Nephron progenitor cell (in vitro differentiated cells): ENCODE measurements at regions not wholly inside any gene's neighbourhood (a gene's known extent, or its start where the extent isn't known, plus 50 kb on each side); places are given as distances from the start of the nearest gene placed in this dataset.

Experiments used
- DNase-seq: peaks from one replicate; pipeline ENCODE4 v3.0.0; 2021
- H3K27ac Mint-ChIP-seq: 2 replicates; pipeline ENCODE4 v1.8.0; 2021; ENCODE audit warnings: mild to moderate bottlenecking, moderate library complexity, mixed read lengths
- H3K27me3 Mint-ChIP-seq: 2 replicates; pipeline ENCODE4 v1.8.0; 2021; ENCODE audit warnings: mild to moderate bottlenecking, low read depth, mixed read lengths; ENCODE audit not compliant: poor library complexity
- H3K36me3 Mint-ChIP-seq: 2 replicates; pipeline ENCODE4 v1.8.0; 2021; ENCODE audit warnings: low read depth, mixed read lengths
- H3K4me1 Mint-ChIP-seq: 2 replicates; pipeline ENCODE4 v1.8.0; 2021; ENCODE audit warnings: mixed read lengths
- H3K4me3 Mint-ChIP-seq: 2 replicates; pipeline ENCODE4 v1.8.0; 2021; ENCODE audit warnings: mild to moderate bottlenecking, moderate library complexity, mixed read lengths
- H3K9me3 Mint-ChIP-seq: 2 replicates; pipeline ENCODE4 v1.8.0; 2021; ENCODE audit warnings: mild to moderate bottlenecking, moderate library complexity, mixed read lengths
- TF ChIP-seq, protein P1 (sequence below): fragments of 200-600 bp; sonication (generic); IDR thresholded peaks from 2 replicates; pipeline ENCODE4 v1.5.0; 2021; ENCODE audit warnings: antibody characterized with exemption

DNA sequence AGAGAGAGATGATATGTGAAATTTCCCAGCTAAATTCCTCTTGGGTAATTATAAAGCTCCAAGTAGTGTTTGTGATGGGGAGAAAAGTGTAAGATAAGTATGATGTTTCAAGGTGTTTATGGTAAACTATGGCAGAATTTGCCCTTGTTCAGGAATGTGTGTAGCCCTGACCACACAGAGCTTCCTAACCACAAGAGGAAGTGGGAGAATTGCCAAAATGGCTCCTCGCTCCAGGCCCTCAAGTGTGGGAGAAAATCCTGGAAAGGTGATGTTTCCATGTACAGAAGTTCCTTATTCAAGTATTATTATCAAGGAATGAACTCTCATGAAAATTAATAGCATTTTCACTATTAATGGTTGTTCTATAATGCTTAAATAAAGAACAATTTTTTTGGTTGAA is 878.3 kb downstream of the TDRD15 start:
- H3K9me3 Mint-ChIP-seq: no peaks in the 10 kb centered on the region

DNA sequence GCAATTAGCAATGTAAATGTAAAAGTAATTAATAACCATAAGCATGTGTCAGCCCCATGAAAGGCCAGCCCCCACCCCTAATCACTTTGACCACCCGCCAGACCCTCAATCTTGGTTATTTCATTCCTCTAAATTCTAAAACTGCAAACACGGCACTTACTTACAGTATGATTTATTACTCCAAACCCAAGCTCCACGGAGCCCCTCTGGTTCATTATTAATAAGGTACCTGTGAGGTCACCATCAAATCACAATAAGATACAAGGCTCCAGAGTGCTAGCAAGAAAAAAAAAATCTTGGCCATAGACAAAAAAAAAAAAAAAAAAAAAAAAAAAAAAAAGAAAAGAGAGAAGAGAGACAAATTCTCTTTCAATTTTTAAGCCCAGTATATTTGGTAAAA is 879.5 kb downstream of the TDRD15 start:
- DNase-seq: no peak
- Mint-ChIP-seq H3K9me3 (no peaks in the 10 kb centered on the region), H3K27ac (no peak overlapping the region), H3K27me3 (no peaks in the 10 kb centered on the region), H3K36me3 (no peaks in the 10 kb centered on the region), H3K4me1 (no peaks in the 10 kb centered on the region), H3K4me3 (no peak overlapping the region)
- TF ChIP-seq, protein P1, sequence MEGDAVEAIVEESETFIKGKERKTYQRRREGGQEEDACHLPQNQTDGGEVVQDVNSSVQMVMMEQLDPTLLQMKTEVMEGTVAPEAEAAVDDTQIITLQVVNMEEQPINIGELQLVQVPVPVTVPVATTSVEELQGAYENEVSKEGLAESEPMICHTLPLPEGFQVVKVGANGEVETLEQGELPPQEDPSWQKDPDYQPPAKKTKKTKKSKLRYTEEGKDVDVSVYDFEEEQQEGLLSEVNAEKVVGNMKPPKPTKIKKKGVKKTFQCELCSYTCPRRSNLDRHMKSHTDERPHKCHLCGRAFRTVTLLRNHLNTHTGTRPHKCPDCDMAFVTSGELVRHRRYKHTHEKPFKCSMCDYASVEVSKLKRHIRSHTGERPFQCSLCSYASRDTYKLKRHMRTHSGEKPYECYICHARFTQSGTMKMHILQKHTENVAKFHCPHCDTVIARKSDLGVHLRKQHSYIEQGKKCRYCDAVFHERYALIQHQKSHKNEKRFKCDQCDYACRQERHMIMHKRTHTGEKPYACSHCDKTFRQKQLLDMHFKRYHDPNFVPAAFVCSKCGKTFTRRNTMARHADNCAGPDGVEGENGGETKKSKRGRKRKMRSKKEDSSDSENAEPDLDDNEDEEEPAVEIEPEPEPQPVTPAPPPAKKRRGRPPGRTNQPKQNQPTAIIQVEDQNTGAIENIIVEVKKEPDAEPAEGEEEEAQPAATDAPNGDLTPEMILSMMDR: no peak

More for the DNA sequence above, 878.3 kb downstream of the TDRD15 start:
- DNase-seq: no peak
- TF ChIP-seq, protein P1: no peak
- H3K27me3 Mint-ChIP-seq: no peaks in the 10 kb centered on the region
- no peak overlapping the region for H3K4me3 Mint-ChIP-seq
- no peak overlapping the region for H3K27ac Mint-ChIP-seq
- H3K36me3 Mint-ChIP-seq: no peaks in the 10 kb centered on the region
- H3K4me1 Mint-ChIP-seq: no peaks in the 10 kb centered on the region

GRCh38 chr2:22011048-22011447 is 887.3 kb downstream of the TDRD15 start:
- H3K27ac Mint-ChIP-seq: no peak overlapping the region
- H3K9me3 Mint-ChIP-seq: peaks cover 6% of the 10 kb centered on the region
- H3K27me3 Mint-ChIP-seq: no peaks in the 10 kb centered on the region
- no peak for DNase-seq
- no peaks in the 10 kb centered on the region for H3K36me3 Mint-ChIP-seq
- no peak overlapping the region for H3K4me3 Mint-ChIP-seq
- TF ChIP-seq, protein P1: no peak
- H3K4me1 Mint-ChIP-seq: no peaks in the 10 kb centered on the region

- H3K27ac Mint-ChIP-seq: no peak overlapping the region
- no peak overlapping the region for H3K4me3 Mint-ChIP-seq
- H3K9me3 Mint-ChIP-seq: no peaks in the 10 kb centered on the region
- H3K27me3 Mint-ChIP-seq: no peaks in the 10 kb centered on the region
- no peaks in the 10 kb centered on the region for H3K4me1 Mint-ChIP-seq
- H3K36me3 Mint-ChIP-seq: no peaks in the 10 kb centered on the region
- TF ChIP-seq, protein P1: no peak
- DNase-seq: no peak
Measured at GRCh38 chr2:22020091-22020742, 896.4 kb downstream of the TDRD15 start.

GRCh38 chr2:22027345-22028005 is 903.7 kb downstream of the TDRD15 start:
- peak; percentile 2 for DNase-seq
- H3K9me3 Mint-ChIP-seq: no peaks in the 10 kb centered on the region
- TF ChIP-seq, protein P1: no peak
- H3K27ac Mint-ChIP-seq: no peak overlapping the region
- H3K4me1 Mint-ChIP-seq: peaks cover 14% of the 10 kb centered on the region
- no peaks in the 10 kb centered on the region for H3K27me3 Mint-ChIP-seq
- H3K36me3 Mint-ChIP-seq: no peaks in the 10 kb centered on the region
- no peak overlapping the region for H3K4me3 Mint-ChIP-seq

DNA sequence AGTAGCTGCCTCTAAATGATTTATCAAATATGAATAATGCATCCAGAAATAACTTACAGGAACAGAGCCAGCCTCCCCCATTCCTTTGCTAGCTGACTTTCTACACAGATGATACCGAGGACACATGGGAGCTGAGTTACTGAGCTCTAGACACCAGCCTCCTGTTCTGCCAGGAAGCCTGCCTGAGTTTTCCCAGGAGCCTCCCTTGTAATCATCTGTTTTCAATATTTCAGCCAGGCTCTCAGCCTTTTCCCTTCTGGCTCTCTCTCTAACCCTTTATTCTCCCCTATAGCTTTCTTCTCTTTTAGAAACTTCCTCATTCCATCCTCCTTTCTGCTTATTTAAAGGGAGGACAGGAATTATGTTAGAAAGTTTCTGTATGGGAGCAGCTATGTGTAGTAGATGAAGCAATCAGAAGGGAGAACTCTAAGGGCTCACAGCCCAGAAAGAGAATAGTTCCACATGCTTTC is 911.6 kb downstream of the TDRD15 start:
- Mint-ChIP-seq H3K27me3 (no peaks in the 10 kb centered on the region), H3K27ac (no peak overlapping the region), H3K9me3 (peaks cover 26% of the 10 kb centered on the region), H3K4me3 (no peak overlapping the region), H3K4me1 (no peaks in the 10 kb centered on the region), H3K36me3 (peaks cover 4% of the 10 kb centered on the region)
- TF ChIP-seq, protein P1: no peak
- no peak for DNase-seq
